Left lung (tissue), 4 donors: ENCODE measurements at regions not wholly inside any gene's neighbourhood (a gene's known extent, or its start where the extent isn't known, plus 50 kb on each side); places are given as distances from the start of the nearest gene placed in this dataset.
A peak's percentile ranks its signal among the peaks of the same experiment; 100 is the strongest.

ENCODE experiments used
- ATAC-seq: fragments of 200-7000 bp; cut with Tn5 transposase; one replicate; pipeline ENCODE4 v1.9.1; 2020; ENCODE audit warnings: moderate library complexity
- DNase-seq, 4 donors: peaks; one replicate each; pipeline ENCODE4 v3.0.0-alpha.2; 2013 to 2020
- H3K27ac ChIP-seq, 2 donors: fragments of 200-600 bp; sonication (generic) in 1 of 2; one replicate each; pipeline versions ENCODE4 v1.5.0 to v1.8.0; 2020 to 2021
- H3K27me3 ChIP-seq, 2 donors: fragments of 200-600 bp; sonication (generic) in 1 of 2; one replicate each; pipeline versions ENCODE4 v1.5.0 to v1.8.0; 2020 to 2021
- H3K36me3 ChIP-seq, 2 donors: fragments of 200-600 bp; sonication (generic) in 1 of 2; one replicate each; pipeline versions ENCODE4 v1.5.0 to v1.8.0; 2020 to 2021
- H3K4me1 ChIP-seq, 2 donors: fragments of 200-600 bp; one replicate each; pipeline ENCODE4 v1.8.0; 2021
- H3K4me3 ChIP-seq, 2 donors: fragments of 200-600 bp; sonication (generic) in 1 of 2; one replicate each; pipeline versions ENCODE4 v1.5.0 to v1.8.0; 2020 to 2021; ENCODE audit warnings: mild to moderate bottlenecking in 1 of 2
- H3K9me3 ChIP-seq, 2 donors: fragments of 200-600 bp; sonication (generic) in 1 of 2; one replicate each; pipeline versions ENCODE4 v1.5.0 to v1.8.0; 2020 to 2021
- CTCF ChIP-seq, 2 donors: fragments of 200-600 bp; sonication (generic) in 1 of 2; IDR thresholded peaks; one replicate each; pipeline versions ENCODE4 v1.5.0 to v1.8.0; 2021; ENCODE audit warnings: antibody characterized with exemption in 2 of 2
- intact Hi-C, 2 donors: fragments of 100-400 bp; cut with DNase I; formaldehyde crosslinking; loops; one replicate each; pipeline versions ENCODE4 v1.11.2 to v1.14.2; 2022
- donor health status: DM: no; HTN: yes; CAD: no.
- donor health status: DM: no; HTN: no; CAD: no.

DNA sequence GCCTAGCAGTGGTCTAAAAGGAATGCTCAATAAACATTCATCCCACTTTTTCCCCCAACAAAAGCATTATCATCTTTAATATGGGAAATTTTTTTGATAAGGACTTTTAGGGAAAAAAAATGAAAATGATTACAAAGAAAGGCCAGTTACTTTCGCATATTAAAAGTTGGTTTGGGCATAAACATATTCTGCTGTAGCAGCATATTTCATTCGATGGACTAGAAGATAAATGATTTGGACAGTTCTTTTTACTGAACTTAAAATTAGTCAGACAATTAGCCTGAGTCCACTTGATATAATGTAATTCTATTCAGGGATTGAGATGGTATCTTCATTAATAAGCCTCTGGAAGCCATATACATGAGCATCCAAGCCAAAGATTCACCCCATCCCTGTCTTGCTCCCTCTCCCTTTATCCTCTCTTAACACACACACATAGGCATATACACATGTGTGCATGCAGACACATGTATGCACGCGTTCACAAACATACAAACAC lies 299.1 kb downstream of the NUAK1 start:
- no peak overlapping the region for H3K27ac ChIP-seq
- H3K36me3 ChIP-seq = no peaks in the 10 kb centered on the region
- no peak for TF ChIP-seq CTCF (IDR thresholded peaks at IDR 0.05)
- ATAC-seq (no peak), DNase-seq (no peak)
- H3K9me3 ChIP-seq = no peaks in the 10 kb centered on the region
- no peaks in the 10 kb centered on the region for H3K4me1 ChIP-seq
- H3K4me3 ChIP-seq = no peak overlapping the region
- intact Hi-C loops = no loop called here
- no peaks in the 10 kb centered on the region for H3K27me3 ChIP-seq

- intact Hi-C loops = no loop called here
- no peak for TF ChIP-seq CTCF (IDR thresholded peaks at IDR 0.05)
- H3K4me1 ChIP-seq = no peaks in the 10 kb centered on the region
- peak in 1 of 4 donors; percentile 14 for DNase-seq
- no peak for ATAC-seq
- no peak overlapping the region for H3K4me3 ChIP-seq
- H3K9me3 ChIP-seq = no peaks in the 10 kb centered on the region
- no peak overlapping the region for H3K27ac ChIP-seq
- no peaks in the 10 kb centered on the region for H3K27me3 ChIP-seq
- no peaks in the 10 kb centered on the region for H3K36me3 ChIP-seq
These were observed 298.4 kb downstream of the NUAK1 start for GRCh38 chr12:105840384-105840783.

DNA sequence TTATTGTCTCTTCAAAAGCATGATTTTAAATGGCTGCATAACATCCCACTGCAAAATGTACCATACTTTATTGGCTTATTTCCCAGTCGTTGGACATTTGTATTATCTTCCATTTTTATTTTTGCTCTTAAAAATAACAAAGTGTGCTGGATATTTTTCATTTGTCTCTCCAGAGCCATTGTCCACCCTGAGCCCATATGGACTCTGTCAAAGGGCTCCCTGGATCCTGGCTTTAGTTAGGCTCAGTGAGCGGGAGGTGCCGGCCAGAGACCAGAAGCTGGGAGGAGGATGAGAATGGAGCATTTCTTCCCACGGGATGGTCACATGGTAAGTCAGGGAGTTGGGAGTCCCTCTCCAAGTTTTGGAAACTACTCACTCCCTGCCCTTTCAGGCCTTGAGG lies 296.9 kb downstream of the NUAK1 start:
- ATAC-seq (peak; percentile 33), DNase-seq (peak in 2 of 4 donors; percentile 85 to 91)
- H3K4me1 ChIP-seq = no peaks in the 10 kb centered on the region
- intact Hi-C loops = no loop called here
- no peaks in the 10 kb centered on the region for H3K27me3 ChIP-seq
- H3K36me3 ChIP-seq = no peaks in the 10 kb centered on the region
- no peak overlapping the region for H3K4me3 ChIP-seq
- no peaks in the 10 kb centered on the region for H3K9me3 ChIP-seq
- no peak for TF ChIP-seq CTCF (IDR thresholded peaks at IDR 0.05)
- H3K27ac ChIP-seq = no peak overlapping the region

DNA sequence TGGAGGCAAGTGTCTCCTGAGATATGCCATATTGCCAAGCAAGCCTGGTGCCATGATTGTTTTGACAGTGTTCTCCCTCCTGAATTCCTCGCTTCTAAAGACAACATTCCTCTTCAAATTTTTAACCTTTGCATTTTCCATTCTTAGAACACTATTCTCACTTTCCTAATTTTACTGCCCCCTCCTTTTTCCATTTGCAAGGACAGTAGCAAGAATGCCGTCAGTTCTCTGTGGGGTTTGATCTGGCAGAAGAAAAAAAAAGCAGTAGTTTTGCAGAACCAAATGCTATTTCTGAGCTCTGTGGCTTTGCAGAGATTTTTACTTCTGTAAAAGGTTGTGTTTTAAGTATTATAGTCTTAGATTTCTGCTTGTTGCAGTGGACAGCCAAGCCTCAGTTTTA lies 295.2 kb downstream of the NUAK1 start:
- H3K27me3 ChIP-seq = no peaks in the 10 kb centered on the region
- H3K27ac ChIP-seq = no peak overlapping the region
- intact Hi-C loops = no loop called here
- DNase-seq (no peak), ATAC-seq (no peak)
- H3K4me3 ChIP-seq = no peak overlapping the region
- no peak for TF ChIP-seq CTCF (IDR thresholded peaks at IDR 0.05)
- H3K36me3 ChIP-seq = no peaks in the 10 kb centered on the region
- no peaks in the 10 kb centered on the region for H3K9me3 ChIP-seq
- H3K4me1 ChIP-seq = no peaks in the 10 kb centered on the region

DNA sequence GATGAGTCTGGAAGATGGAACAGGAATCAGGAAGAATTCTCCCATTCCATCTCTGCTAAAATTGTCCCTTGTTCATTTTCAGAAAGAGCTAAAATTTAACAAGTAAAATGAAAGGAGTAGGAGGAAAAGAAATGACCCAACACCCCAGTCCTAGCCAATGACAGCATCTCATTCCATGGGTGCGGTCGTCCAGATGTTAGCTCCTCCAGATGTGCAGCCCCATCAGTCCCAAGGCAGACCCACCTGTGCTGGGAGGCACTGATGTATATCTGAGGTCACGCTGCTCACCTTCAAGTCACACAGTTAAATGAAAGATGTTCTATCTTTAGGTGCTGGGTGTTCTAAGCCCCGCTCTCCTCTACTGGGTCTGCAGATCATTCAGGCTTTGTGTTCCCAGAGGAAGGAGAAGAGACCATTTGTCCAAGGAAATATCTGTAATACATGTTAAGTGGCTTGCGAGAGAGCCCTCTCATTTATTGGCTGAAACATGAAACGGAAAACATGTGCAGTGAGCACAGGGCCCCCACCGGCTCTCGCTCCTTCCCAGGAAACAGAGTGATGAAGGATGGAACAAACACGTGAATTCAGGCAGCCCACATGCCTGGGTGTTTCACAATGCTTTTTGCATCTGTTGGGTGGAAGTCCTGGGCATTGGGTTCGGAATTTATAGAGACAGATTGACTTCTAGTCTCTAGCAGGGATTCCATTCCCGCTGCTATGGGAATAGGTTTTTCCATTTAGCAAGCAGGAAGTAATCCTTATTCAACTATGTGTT lies 294.6 kb downstream of the NUAK1 start:
- ATAC-seq = no peak
- intact Hi-C loops = no loop called here
- Histone ChIP-seq H3K27ac (no peak overlapping the region), H3K4me3 (no peak overlapping the region), H3K36me3 (no peaks in the 10 kb centered on the region), H3K4me1 (no peaks in the 10 kb centered on the region), H3K27me3 (no peaks in the 10 kb centered on the region), H3K9me3 (no peaks in the 10 kb centered on the region)
- peak in 1 of 4 donors; percentile 26 for DNase-seq
- no peak for TF ChIP-seq CTCF (IDR thresholded peaks at IDR 0.05)
